Liver (tissue), 3 donors: ENCODE measurements at regions not wholly inside any gene's neighbourhood (a gene's known extent, or its start where the extent isn't known, plus 50 kb on each side); places are given as distances from the start of the nearest gene placed in this dataset.

ENCODE experiments used
- CTCF ChIP-seq: fragments of 150-350 bp; IDR thresholded peaks from 2 replicates; pipeline ENCODE4 v1.5.1; 2017; ENCODE audit warnings: improper control_type of control experiment, low read depth, low read length; ENCODE audit not compliant: missing input control
- EGR1 ChIP-seq, 2 donors: IDR thresholded peaks; 2 replicates each; pipeline ENCODE4 v1.6.1; 2016 to 2018; ENCODE audit warnings: antibody characterized with exemption in 2 of 2, low read depth in 2 of 2
- MAX ChIP-seq: IDR thresholded peaks from 2 replicates; pipeline ENCODE4 v1.6.1; 2016; ENCODE audit warnings: antibody characterized with exemption
- RAD21 ChIP-seq, 2 donors: IDR thresholded peaks; 2 replicates each; pipeline ENCODE4 v1.6.1; 2016; ENCODE audit warnings: antibody characterized with exemption in 2 of 2, mild to moderate bottlenecking in 2 of 2
- REST ChIP-seq: IDR thresholded peaks from 2 replicates; pipeline ENCODE4 v1.6.1; 2016; ENCODE audit warnings: antibody characterized with exemption, mild to moderate bottlenecking
- SP1 ChIP-seq: IDR thresholded peaks from 2 replicates; pipeline ENCODE4 v1.6.1; 2018; ENCODE audit warnings: antibody characterized with exemption, mild to moderate bottlenecking
- TAF1 ChIP-seq: conservative IDR thresholded peaks from 2 replicates; pipeline ENCODE4 v1.6.1; 2016; ENCODE audit warnings: antibody characterized with exemption, mild to moderate bottlenecking
- YY1 ChIP-seq: IDR thresholded peaks from 2 replicates; pipeline ENCODE4 v1.6.1; 2016; ENCODE audit warnings: antibody characterized with exemption, mild to moderate bottlenecking
- donor health status: healthy.
- donor health status: healthy.

GRCh38 chr6:1107578-1107977 is 204.3 kb upstream of the FOXQ1 start:
- TF ChIP-seq CTCF (no peak), SP1 (no peak), YY1 (no peak), RAD21 (IDR thresholded peaks at IDR 0.05) (no peak), EGR1 (IDR thresholded peaks at IDR 0.05; ENCODE audit: low read depth in 2 of 2) (no peak), MAX (no peak), TAF1 (no peak), REST (no peak)
